ENCODE measurements at regions not wholly inside any gene's neighbourhood (a gene's known extent, or its start where the extent isn't known, plus 50 kb on each side); places are given as distances from the start of the nearest gene placed in this dataset.

- TF ChIP-seq CTCF (conservative IDR thresholded peaks at IDR 0.05; ENCODE audit: low read depth, low read length) (no peak), EZH2 (IDR thresholded peaks at IDR 0.05; ENCODE audit: borderline replicate concordance, low read depth, low read length, poor library complexity, severe bottlenecking) (no peak)
- ChIA-PET POLR2A (ENCODE audit: low non-redundant PET) (no interaction called here), CTCF (no interaction called here)
- no peak overlapping the region for H3K4me3 ChIP-seq (ENCODE audit: low read depth, low read length, poor library complexity, severe bottlenecking)
- H3K36me3 ChIP-seq (ENCODE audit: insufficient read depth, low read length, poor library complexity, severe bottlenecking) = no peaks in the 10 kb centered on the region
- DNase-seq (ENCODE audit: low spot score) = peak; percentile 31
- H3K27me3 ChIP-seq (replicated peaks; ENCODE audit: insufficient read depth, low read depth, low read length, poor library complexity) = no peaks in the 10 kb centered on the region
- no peaks in the 10 kb centered on the region for H3K4me1 ChIP-seq (ENCODE audit: insufficient read depth, low read length, poor library complexity, severe bottlenecking)
- H3K27ac ChIP-seq (ENCODE audit: low read depth, low read length, poor library complexity, severe bottlenecking) = no peak overlapping the region
- intact Hi-C loops (cut with micrococcal nuclease; ENCODE audit: unreplicated experiment) = no loop called here
- no TSS peak for BruUV-seq (replicated peaks)
- H3K9me3 ChIP-seq (ENCODE audit: low read depth, low read length, poor library complexity, severe bottlenecking) = no peaks in the 10 kb centered on the region
Measured at GRCh38 chrX:8084006-8084405, 87.1 kb downstream of the VCX2 start.

- ChIA-PET CTCF (no interaction called here), POLR2A (ENCODE audit: low non-redundant PET) (interaction anchor here (0.7 kb wide), 1 partner anchor 14 kb away, joined by 4 read pairs; no protein-coding TSS in a partner anchor)
Measured at GRCh38 chrX:8083286-8083685, 87.8 kb downstream of the VCX2 start.

GRCh38 chrX:8075636-8076035 lies 95.4 kb downstream of the VCX2 start:
- CTCF ChIA-PET = no interaction called here
- Histone ChIP-seq H3K4me3 (ENCODE audit: low read depth, low read length, poor library complexity, severe bottlenecking) (no peak overlapping the region), H3K9me3 (ENCODE audit: low read depth, low read length, poor library complexity, severe bottlenecking) (no peaks in the 10 kb centered on the region), H3K4me1 (ENCODE audit: insufficient read depth, low read length, poor library complexity, severe bottlenecking) (no peaks in the 10 kb centered on the region), H3K27ac (ENCODE audit: low read depth, low read length, poor library complexity, severe bottlenecking) (no peak overlapping the region), H3K36me3 (ENCODE audit: insufficient read depth, low read length, poor library complexity, severe bottlenecking) (no peaks in the 10 kb centered on the region), H3K27me3 (replicated peaks; ENCODE audit: insufficient read depth, low read depth, low read length, poor library complexity) (no peaks in the 10 kb centered on the region)
- TF ChIP-seq EZH2 (IDR thresholded peaks at IDR 0.05; ENCODE audit: borderline replicate concordance, low read depth, low read length, poor library complexity, severe bottlenecking) (no peak), CTCF (conservative IDR thresholded peaks at IDR 0.05; ENCODE audit: low read depth, low read length) (no peak)
- DNase-seq (ENCODE audit: low spot score) = no peak
- BruUV-seq (replicated peaks) = no TSS peak
- POLR2A ChIA-PET (ENCODE audit: low non-redundant PET) = no interaction called here
- intact Hi-C loops (cut with micrococcal nuclease; ENCODE audit: unreplicated experiment) = no loop called here

More at GRCh38 chrX:8083286-8083685, 87.8 kb downstream of the VCX2 start:
- H3K27ac ChIP-seq (ENCODE audit: low read depth, low read length, poor library complexity, severe bottlenecking) = no peak overlapping the region
- H3K27me3 ChIP-seq (replicated peaks; ENCODE audit: insufficient read depth, low read depth, low read length, poor library complexity) = no peaks in the 10 kb centered on the region
- no peaks in the 10 kb centered on the region for H3K9me3 ChIP-seq (ENCODE audit: low read depth, low read length, poor library complexity, severe bottlenecking)
- H3K36me3 ChIP-seq (ENCODE audit: insufficient read depth, low read length, poor library complexity, severe bottlenecking) = no peaks in the 10 kb centered on the region
- intact Hi-C loops (cut with micrococcal nuclease; ENCODE audit: unreplicated experiment) = no loop called here
- no peak for TF ChIP-seq EZH2 (IDR thresholded peaks at IDR 0.05; ENCODE audit: borderline replicate concordance, low read depth, low read length, poor library complexity, severe bottlenecking)
- no peak for TF ChIP-seq CTCF (conservative IDR thresholded peaks at IDR 0.05; ENCODE audit: low read depth, low read length)
- no peaks in the 10 kb centered on the region for H3K4me1 ChIP-seq (ENCODE audit: insufficient read depth, low read length, poor library complexity, severe bottlenecking)
- peak; percentile 4 for DNase-seq (ENCODE audit: low spot score)
- no peak overlapping the region for H3K4me3 ChIP-seq (ENCODE audit: low read depth, low read length, poor library complexity, severe bottlenecking)
- BruUV-seq (replicated peaks) = no TSS peak
